Memory B cell (primary cell): ENCODE measurements at regions not wholly inside any gene's neighbourhood (a gene's known extent, or its start where the extent isn't known, plus 50 kb on each side); places are given as distances from the start of the nearest gene placed in this dataset.
"Not testable (repeated sequence)": the region's sequence is repeated elsewhere in the genome, so short reads cannot be mapped to it uniquely, and the experiment has no call there.

Experiments used
- ATAC-seq: fragments of 150-1000 bp; cut with Tn5 transposase; 2 replicates; pipeline ENCODE4 v1.10.0; 2021; ENCODE audit warnings: low read depth, mild to moderate bottlenecking, moderate library complexity
- DNase-seq, 2 donors: peaks; one replicate each; pipeline ENCODE4 v3.0.0; 2022; ENCODE audit warnings: low spot score in 2 of 2
- H3K27ac Mint-ChIP-seq: one replicate; pipeline ENCODE4 v1.8.0; 2022; ENCODE audit warnings: mild to moderate bottlenecking, moderate library complexity, mixed read lengths
- H3K27me3 Mint-ChIP-seq: one replicate; pipeline ENCODE4 v1.8.0; 2022; ENCODE audit warnings: mixed read lengths
- H3K36me3 Mint-ChIP-seq: one replicate; pipeline ENCODE4 v1.8.0; 2022; ENCODE audit warnings: mild to moderate bottlenecking, mixed read lengths
- H3K4me1 Mint-ChIP-seq: one replicate; pipeline ENCODE4 v1.8.0; 2022; ENCODE audit warnings: mixed read lengths
- H3K4me3 Mint-ChIP-seq: one replicate; pipeline ENCODE4 v1.8.0; 2022; ENCODE audit warnings: mild to moderate bottlenecking, moderate library complexity, mixed read lengths
- H3K9me3 Mint-ChIP-seq: one replicate; pipeline ENCODE4 v1.8.0; 2022; ENCODE audit warnings: mixed read lengths

- H3K36me3 Mint-ChIP-seq, result no peaks in the 10 kb centered on the region
- peaks cover 4% of the 10 kb centered on the region for H3K4me1 Mint-ChIP-seq
- no peak overlapping the region for H3K4me3 Mint-ChIP-seq
Measured at GRCh38 chr15:66981771-66982170, 83.6 kb upstream of the SMAD3 start.

GRCh38 chr15:66982250-66982649 lies 83.2 kb upstream of the SMAD3 start:
- Mint-ChIP-seq H3K36me3 (no peaks in the 10 kb centered on the region), H3K9me3 (no peaks in the 10 kb centered on the region), H3K4me3 (no peak overlapping the region), H3K4me1 (peaks cover 4% of the 10 kb centered on the region), H3K27ac (no peak overlapping the region), H3K27me3 (peaks cover 20% of the 10 kb centered on the region)
- no peak for ATAC-seq
- no peak for DNase-seq

More at GRCh38 chr15:66981771-66982170, 83.6 kb upstream of the SMAD3 start:
- Mint-ChIP-seq H3K27me3 (peaks cover 20% of the 10 kb centered on the region), H3K27ac (no peak overlapping the region), H3K9me3 (no peaks in the 10 kb centered on the region)
- DNase-seq (no peak), ATAC-seq (no peak)

GRCh38 chr15:66982816-66983215 lies 82.6 kb upstream of the SMAD3 start:
- H3K27ac Mint-ChIP-seq, result no peak overlapping the region
- H3K4me3 Mint-ChIP-seq, result no peak overlapping the region
- H3K9me3 Mint-ChIP-seq, result no peaks in the 10 kb centered on the region
- H3K4me1 Mint-ChIP-seq, result peaks cover 4% of the 10 kb centered on the region
- DNase-seq (no peak), ATAC-seq (no peak)
- H3K36me3 Mint-ChIP-seq, result no peaks in the 10 kb centered on the region
- peaks cover 20% of the 10 kb centered on the region for H3K27me3 Mint-ChIP-seq

GRCh38 chr15:66985653-66986052 lies 79.7 kb upstream of the SMAD3 start:
- Mint-ChIP-seq H3K27me3 (peaks cover 23% of the 10 kb centered on the region), H3K4me3 (no peak overlapping the region), H3K27ac (no peak overlapping the region), H3K4me1 (peaks cover under 1% of the 10 kb centered on the region), H3K36me3 (no peaks in the 10 kb centered on the region), H3K9me3 (peaks cover 6% of the 10 kb centered on the region)
- ATAC-seq (no peak), DNase-seq (no peak)

GRCh38 chr15:66986951-66987350 lies 78.5 kb upstream of the SMAD3 start:
- H3K36me3 Mint-ChIP-seq, result no peaks in the 10 kb centered on the region
- H3K9me3 Mint-ChIP-seq, result peaks cover 6% of the 10 kb centered on the region
- ATAC-seq (no peak), DNase-seq (no peak)
- H3K4me1 Mint-ChIP-seq, result no peaks in the 10 kb centered on the region
- peaks cover 23% of the 10 kb centered on the region for H3K27me3 Mint-ChIP-seq
- no peak overlapping the region for H3K27ac Mint-ChIP-seq
- no peak overlapping the region for H3K4me3 Mint-ChIP-seq

- peaks cover 6% of the 10 kb centered on the region for H3K9me3 Mint-ChIP-seq
- no peak overlapping the region for H3K27ac Mint-ChIP-seq
- H3K4me1 Mint-ChIP-seq, result peaks cover 3% of the 10 kb centered on the region
- DNase-seq (no peak), ATAC-seq (no peak)
- no peaks in the 10 kb centered on the region for H3K36me3 Mint-ChIP-seq
- peaks cover 8% of the 10 kb centered on the region for H3K27me3 Mint-ChIP-seq
- H3K4me3 Mint-ChIP-seq, result no peak overlapping the region
Measured at GRCh38 chr15:66993090-66993489, 72.3 kb upstream of the SMAD3 start.

GRCh38 chr15:66993874-66994696 lies 71.3 kb upstream of the SMAD3 start:
- DNase-seq, result no peak
- Mint-ChIP-seq H3K4me1 (peaks cover 3% of the 10 kb centered on the region), H3K27ac (no peak overlapping the region), H3K4me3 (no peak overlapping the region), H3K36me3 (no peaks in the 10 kb centered on the region), H3K9me3 (peaks cover 4% of the 10 kb centered on the region), H3K27me3 (peaks cover 6% of the 10 kb centered on the region)
- no peak for ATAC-seq

- Mint-ChIP-seq H3K9me3 (peaks cover 1% of the 10 kb centered on the region), H3K4me1 (peaks cover 3% of the 10 kb centered on the region), H3K27me3 (peaks cover 3% of the 10 kb centered on the region), H3K36me3 (no peaks in the 10 kb centered on the region), H3K27ac (no peak overlapping the region), H3K4me3 (no peak overlapping the region)
- no peak for DNase-seq
- ATAC-seq, result no peak
Measured at GRCh38 chr15:66994927-66995656, 70.3 kb upstream of the SMAD3 start.

- Mint-ChIP-seq H3K27ac (no peak overlapping the region), H3K27me3 (peaks cover 3% of the 10 kb centered on the region), H3K4me1 (peaks cover 3% of the 10 kb centered on the region), H3K4me3 (no peak overlapping the region), H3K9me3 (peaks cover 1% of the 10 kb centered on the region), H3K36me3 (no peaks in the 10 kb centered on the region)
- no peak for DNase-seq
- no peak for ATAC-seq
Measured at GRCh38 chr15:66996094-66996493, 69.3 kb upstream of the SMAD3 start.

GRCh38 chr15:66997212-66997611 lies 68.2 kb upstream of the SMAD3 start:
- no peak overlapping the region for H3K27ac Mint-ChIP-seq
- H3K4me1 Mint-ChIP-seq, result peaks cover 3% of the 10 kb centered on the region
- H3K9me3 Mint-ChIP-seq, result peaks cover 1% of the 10 kb centered on the region
- H3K27me3 Mint-ChIP-seq, result peaks cover 3% of the 10 kb centered on the region
- DNase-seq (no peak), ATAC-seq (no peak)
- no peaks in the 10 kb centered on the region for H3K36me3 Mint-ChIP-seq
- no peak overlapping the region for H3K4me3 Mint-ChIP-seq

GRCh38 chr15:66998234-66998633 lies 67.2 kb upstream of the SMAD3 start:
- not testable (repeated sequence) for H3K27me3 Mint-ChIP-seq, ATAC-seq

GRCh38 chr15:66999046-66999968 lies 66.1 kb upstream of the SMAD3 start:
- H3K4me3 Mint-ChIP-seq, result no peak overlapping the region
- peaks cover 8% of the 10 kb centered on the region for H3K4me1 Mint-ChIP-seq
- peaks cover 1% of the 10 kb centered on the region for H3K9me3 Mint-ChIP-seq
- no peaks in the 10 kb centered on the region for H3K36me3 Mint-ChIP-seq
- no peaks in the 10 kb centered on the region for H3K27me3 Mint-ChIP-seq
- ATAC-seq (no peak), DNase-seq (no peak)
- H3K27ac Mint-ChIP-seq, result no peak overlapping the region

More at GRCh38 chr15:66998234-66998633, 67.2 kb upstream of the SMAD3 start:
- H3K27ac Mint-ChIP-seq, H3K4me1 Mint-ChIP-seq, DNase-seq, H3K4me3 Mint-ChIP-seq, H3K9me3 Mint-ChIP-seq, H3K36me3 Mint-ChIP-seq: not testable (repeated sequence)

GRCh38 chr15:67000896-67001295 lies 64.5 kb upstream of the SMAD3 start:
- no peak overlapping the region for H3K27ac Mint-ChIP-seq
- peaks cover 13% of the 10 kb centered on the region for H3K4me1 Mint-ChIP-seq
- DNase-seq (no peak), ATAC-seq (no peak)
- H3K36me3 Mint-ChIP-seq, result no peaks in the 10 kb centered on the region
- H3K4me3 Mint-ChIP-seq, result no peak overlapping the region
- H3K27me3 Mint-ChIP-seq, result no peaks in the 10 kb centered on the region
- peaks cover 1% of the 10 kb centered on the region for H3K9me3 Mint-ChIP-seq

- Mint-ChIP-seq H3K27ac (no peak overlapping the region), H3K4me1 (peaks cover 13% of the 10 kb centered on the region)
Measured at GRCh38 chr15:67002368-67002767, 63.0 kb upstream of the SMAD3 start.

More at GRCh38 chr15:67002368-67002767, 63.0 kb upstream of the SMAD3 start:
- Mint-ChIP-seq H3K27me3 (no peaks in the 10 kb centered on the region), H3K9me3 (peaks cover 1% of the 10 kb centered on the region), H3K36me3 (no peaks in the 10 kb centered on the region), H3K4me3 (no peak overlapping the region)
- ATAC-seq (no peak), DNase-seq (no peak)
